GM10266 (cell line): ENCODE measurements at regions not wholly inside any gene's neighbourhood (a gene's known extent, or its start where the extent isn't known, plus 50 kb on each side); places are given as distances from the start of the nearest gene placed in this dataset.

Experiments used
- DNase-seq: peaks from one replicate; pipeline ENCODE4 v3.0.0; 2012; ENCODE audit errors: extremely low spot score
- CTCF ChIP-seq: IDR thresholded peaks from 2 replicates; pipeline ENCODE4 v1.5.1; 2012; ENCODE audit warnings: mild to moderate bottlenecking, low read depth; ENCODE audit not compliant: control insufficient read depth, insufficient read depth; ENCODE audit errors: missing control alignments

GRCh38 chr9:80946496-80947170 is 742.7 kb downstream of the TLE1 start:
- no peak for TF ChIP-seq CTCF
- DNase-seq: no peak

GRCh38 chr9:80945436-80945835 is 743.9 kb downstream of the TLE1 start:
- no peak for TF ChIP-seq CTCF
- DNase-seq: no peak

- no peak for TF ChIP-seq CTCF
- no peak for DNase-seq
These were observed 751.7 kb downstream of the TLE1 start for GRCh38 chr9:80937645-80938044.

GRCh38 chr9:80934095-80934494 is 755.3 kb downstream of the TLE1 start:
- TF ChIP-seq CTCF: no peak
- DNase-seq: no peak

- no peak for TF ChIP-seq CTCF
- DNase-seq: no peak
These were observed 756.2 kb downstream of the TLE1 start for GRCh38 chr9:80932947-80933780.

- DNase-seq: no peak
- no peak for TF ChIP-seq CTCF
These were observed 757.2 kb downstream of the TLE1 start for GRCh38 chr9:80932181-80932580.

- no peak for DNase-seq
- TF ChIP-seq CTCF: no peak
These were observed 758.2 kb downstream of the TLE1 start for GRCh38 chr9:80931163-80931562.
